Activated naive CD8-positive, alpha-beta T cell (primary cell): ENCODE measurements at regions not wholly inside any gene's neighbourhood (a gene's known extent, or its start where the extent isn't known, plus 50 kb on each side); places are given as distances from the start of the nearest gene placed in this dataset.

Experiments used
- H3K27ac Mint-ChIP-seq: one replicate; pipeline ENCODE4 v1.8.0; 2021; ENCODE audit warnings: mixed read lengths
- H3K27me3 Mint-ChIP-seq: one replicate; pipeline ENCODE4 v1.8.0; 2021; ENCODE audit warnings: mixed read lengths
- H3K36me3 Mint-ChIP-seq: one replicate; pipeline ENCODE4 v1.8.0; 2021; ENCODE audit warnings: mixed read lengths
- H3K4me1 Mint-ChIP-seq: one replicate; pipeline ENCODE4 v1.8.0; 2021; ENCODE audit warnings: low read depth, mixed read lengths
- H3K4me3 Mint-ChIP-seq: one replicate; pipeline ENCODE4 v1.8.0; 2021; ENCODE audit warnings: mild to moderate bottlenecking, mixed read lengths
- H3K9me3 Mint-ChIP-seq: one replicate; pipeline ENCODE4 v1.8.0; 2021; ENCODE audit warnings: low read depth, mixed read lengths

DNA sequence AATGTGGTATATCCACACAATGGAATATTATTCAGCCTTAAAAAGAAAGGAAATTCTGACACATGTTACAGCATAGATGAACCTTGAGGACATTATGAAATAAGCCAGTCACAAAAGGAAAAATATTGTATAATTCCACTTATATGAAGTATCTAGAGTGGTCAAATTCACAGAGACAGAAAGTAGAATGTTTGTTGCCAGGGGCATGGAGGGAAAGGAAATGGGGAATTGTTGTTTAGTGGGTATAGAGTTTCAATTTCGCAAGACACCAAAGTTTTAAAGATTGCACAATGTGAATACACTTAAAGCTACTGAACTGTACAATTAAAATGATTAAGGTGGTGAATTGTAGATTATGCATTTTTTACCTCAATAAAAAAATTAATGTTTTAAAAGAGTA, 92.9 kb downstream of the TXNL1 start:
- Mint-ChIP-seq H3K27ac (no peak overlapping the region), H3K36me3 (no peaks in the 10 kb centered on the region), H3K9me3 (peaks cover 3% of the 10 kb centered on the region), H3K4me3 (no peak overlapping the region), H3K27me3 (no peaks in the 10 kb centered on the region), H3K4me1 (no peaks in the 10 kb centered on the region)

DNA sequence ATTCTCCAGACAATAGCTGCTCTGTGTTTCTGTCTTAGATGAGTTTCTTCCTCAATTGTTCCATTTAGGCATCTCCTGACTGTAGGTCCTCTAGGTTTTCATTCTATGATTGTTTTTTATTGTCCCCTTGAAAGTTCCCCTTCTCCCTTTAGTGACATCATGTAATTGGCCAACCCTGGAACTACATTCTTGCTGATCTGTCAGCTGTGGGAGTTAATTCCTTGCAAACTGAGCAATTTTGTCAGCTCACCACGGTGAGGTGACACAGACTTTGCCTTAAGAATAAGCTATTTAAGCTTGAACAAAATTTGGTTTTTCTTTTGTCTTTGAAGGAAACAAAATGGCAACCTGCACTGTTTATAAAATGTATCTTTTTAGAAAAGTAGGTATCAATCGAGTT, 95.9 kb downstream of the TXNL1 start:
- Mint-ChIP-seq H3K27ac (no peak overlapping the region), H3K36me3 (no peaks in the 10 kb centered on the region), H3K4me1 (no peaks in the 10 kb centered on the region), H3K9me3 (peaks cover 3% of the 10 kb centered on the region), H3K4me3 (no peak overlapping the region), H3K27me3 (no peaks in the 10 kb centered on the region)

GRCh38 chr18:56541793-56542192, 96.6 kb downstream of the TXNL1 start:
- Mint-ChIP-seq H3K4me3 (no peak overlapping the region), H3K27me3 (no peaks in the 10 kb centered on the region), H3K27ac (no peak overlapping the region), H3K36me3 (no peaks in the 10 kb centered on the region), H3K4me1 (no peaks in the 10 kb centered on the region), H3K9me3 (peaks cover 3% of the 10 kb centered on the region)

DNA sequence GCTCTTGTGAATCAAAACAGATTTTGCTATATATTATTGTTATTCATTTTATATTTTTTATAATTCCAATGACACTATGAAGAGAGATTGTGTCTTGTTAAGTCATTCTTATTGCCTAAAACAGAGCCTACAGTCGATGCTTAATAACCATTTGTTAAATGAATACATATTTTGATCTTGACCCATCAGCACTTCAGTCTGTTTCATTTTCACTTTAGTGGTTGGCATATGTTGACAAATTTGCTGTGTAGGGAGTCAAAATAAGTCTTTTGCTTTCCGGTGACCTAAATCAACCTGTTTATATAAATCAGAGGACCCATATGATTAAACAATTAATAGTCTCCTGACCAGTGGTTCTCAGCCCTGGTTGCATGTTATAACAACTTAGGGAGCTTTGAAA, 97.1 kb downstream of the TXNL1 start:
- H3K4me1 Mint-ChIP-seq = no peaks in the 10 kb centered on the region
- no peaks in the 10 kb centered on the region for H3K27me3 Mint-ChIP-seq

DNA sequence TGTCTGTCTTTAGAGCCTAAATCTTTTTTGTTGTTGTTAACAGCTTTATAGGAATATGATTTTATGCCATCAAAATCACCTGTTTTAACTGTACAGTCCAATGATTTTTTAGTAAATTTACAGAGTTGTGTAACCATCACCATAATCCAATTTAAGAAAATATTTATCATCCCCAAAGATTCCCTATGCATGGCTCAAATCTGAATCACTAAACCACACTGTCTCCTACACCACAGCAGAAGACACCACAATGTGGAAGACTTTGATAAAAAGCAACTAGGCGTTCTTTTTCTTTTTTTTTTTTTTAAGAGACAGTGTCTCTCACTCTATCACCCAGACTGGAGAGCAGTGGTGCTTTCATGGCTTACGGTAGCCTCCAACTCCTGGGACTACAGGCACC, 99.6 kb downstream of the TXNL1 start:
- Mint-ChIP-seq H3K4me1 (no peaks in the 10 kb centered on the region), H3K9me3 (no peaks in the 10 kb centered on the region), H3K36me3 (no peaks in the 10 kb centered on the region), H3K27me3 (no peaks in the 10 kb centered on the region), H3K4me3 (no peak overlapping the region), H3K27ac (no peak overlapping the region)

More for the DNA sequence above, 97.1 kb downstream of the TXNL1 start:
- Mint-ChIP-seq H3K4me3 (no peak overlapping the region), H3K9me3 (peaks cover 3% of the 10 kb centered on the region), H3K27ac (no peak overlapping the region), H3K36me3 (no peaks in the 10 kb centered on the region)

GRCh38 chr18:56532176-56532840, 106.1 kb downstream of the TXNL1 start:
- Mint-ChIP-seq H3K9me3 (no peaks in the 10 kb centered on the region), H3K27me3 (no peaks in the 10 kb centered on the region), H3K27ac (no peak overlapping the region), H3K36me3 (no peaks in the 10 kb centered on the region), H3K4me1 (no peaks in the 10 kb centered on the region), H3K4me3 (no peak overlapping the region)

DNA sequence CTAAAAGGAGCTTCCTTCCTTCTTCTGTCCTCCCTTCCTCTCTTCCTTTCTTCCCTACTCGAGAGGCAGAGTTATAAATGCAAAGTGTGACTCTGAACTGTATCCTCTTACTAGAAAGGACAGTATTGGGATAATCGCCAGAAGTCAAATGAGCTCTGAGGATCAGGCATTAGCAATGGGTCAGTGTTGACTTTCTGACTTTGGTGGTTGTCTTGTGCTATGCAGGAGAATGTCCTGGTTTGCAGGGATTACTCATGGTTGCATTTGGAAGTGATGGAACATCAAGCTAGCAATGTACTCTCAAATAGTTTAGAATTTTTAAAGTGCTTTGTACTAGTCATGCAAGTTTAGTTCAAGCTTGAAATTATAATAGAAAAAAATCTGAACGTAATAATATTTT, 115.6 kb downstream of the TXNL1 start:
- peaks cover 4% of the 10 kb centered on the region for H3K27me3 Mint-ChIP-seq
- no peak overlapping the region for H3K4me3 Mint-ChIP-seq
- H3K27ac Mint-ChIP-seq = no peak overlapping the region
- peaks cover 4% of the 10 kb centered on the region for H3K9me3 Mint-ChIP-seq
- peaks cover 2% of the 10 kb centered on the region for H3K36me3 Mint-ChIP-seq
- no peaks in the 10 kb centered on the region for H3K4me1 Mint-ChIP-seq

DNA sequence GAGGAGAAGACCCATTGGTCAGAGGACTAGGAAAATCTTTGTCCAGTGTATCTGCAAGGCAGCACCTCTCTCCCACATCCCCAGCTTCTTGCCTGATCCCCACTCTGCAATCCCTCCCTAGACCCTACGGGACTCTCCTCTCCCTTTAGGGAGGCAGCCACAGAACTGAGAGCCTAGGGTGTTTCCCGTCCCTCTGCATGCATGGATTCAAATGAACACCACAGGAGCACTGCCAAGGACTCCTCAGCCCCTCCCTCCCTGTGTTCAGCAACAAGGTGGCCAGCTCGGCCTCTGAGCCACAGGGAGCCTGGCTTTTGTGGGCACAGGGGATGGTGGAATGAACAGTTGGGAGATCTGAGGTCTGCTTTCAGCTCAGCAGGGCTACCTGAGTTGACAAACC, 117.1 kb downstream of the TXNL1 start:
- Mint-ChIP-seq H3K4me3 (no peak overlapping the region), H3K27me3 (peaks cover 6% of the 10 kb centered on the region), H3K9me3 (no peaks in the 10 kb centered on the region), H3K36me3 (no peaks in the 10 kb centered on the region), H3K4me1 (no peaks in the 10 kb centered on the region), H3K27ac (no peak overlapping the region)

DNA sequence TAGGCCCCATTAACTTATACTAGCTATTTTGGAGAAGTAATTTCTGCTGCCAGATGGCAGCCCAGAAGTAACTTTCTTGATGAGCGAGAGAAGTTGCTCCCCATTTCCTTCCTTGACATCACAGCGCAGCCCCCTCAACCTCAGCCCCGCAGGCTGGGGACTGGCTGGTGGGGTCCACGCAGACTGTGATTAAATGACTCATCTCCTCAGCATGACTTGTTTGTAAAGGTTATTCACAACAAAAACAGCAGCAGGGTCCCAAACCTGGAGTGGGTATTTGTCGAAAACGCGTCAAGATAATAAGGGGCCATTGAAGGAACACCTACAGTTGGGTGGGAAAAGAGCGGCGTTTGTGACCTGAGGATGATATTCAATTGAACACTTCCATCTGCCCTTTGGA, 120.6 kb downstream of the TXNL1 start:
- Mint-ChIP-seq H3K36me3 (no peaks in the 10 kb centered on the region), H3K9me3 (no peaks in the 10 kb centered on the region), H3K27ac (no peak overlapping the region), H3K27me3 (peaks cover 6% of the 10 kb centered on the region), H3K4me1 (no peaks in the 10 kb centered on the region), H3K4me3 (no peak overlapping the region)

GRCh38 chr18:56517196-56517595, 121.2 kb downstream of the TXNL1 start:
- Mint-ChIP-seq H3K4me3 (no peak overlapping the region), H3K4me1 (no peaks in the 10 kb centered on the region), H3K36me3 (no peaks in the 10 kb centered on the region), H3K27me3 (peaks cover 6% of the 10 kb centered on the region), H3K9me3 (no peaks in the 10 kb centered on the region), H3K27ac (no peak overlapping the region)

DNA sequence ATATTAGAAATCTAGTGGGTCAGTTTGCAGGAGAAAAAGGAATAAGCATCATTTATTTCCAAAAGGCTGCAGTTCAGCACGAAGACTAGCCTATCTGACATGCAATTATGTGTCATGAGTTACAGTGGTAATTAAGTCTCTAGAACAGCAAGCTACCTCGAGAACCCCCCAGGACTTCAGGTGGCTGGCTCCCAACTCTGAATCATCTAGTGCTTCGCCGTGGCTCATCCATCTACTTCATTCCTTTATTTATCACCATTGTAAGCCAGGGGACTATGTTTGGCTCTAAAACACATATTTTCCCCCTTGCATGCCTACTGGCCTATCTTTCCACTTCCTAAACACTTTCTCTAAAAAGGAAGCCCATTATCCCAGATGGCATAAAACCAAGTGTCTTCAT, 121.6 kb downstream of the TXNL1 start:
- Mint-ChIP-seq H3K4me3 (no peak overlapping the region), H3K27ac (no peak overlapping the region), H3K9me3 (no peaks in the 10 kb centered on the region), H3K27me3 (peaks cover 6% of the 10 kb centered on the region), H3K36me3 (no peaks in the 10 kb centered on the region), H3K4me1 (no peaks in the 10 kb centered on the region)

GRCh38 chr18:56515522-56515921, 122.9 kb downstream of the TXNL1 start:
- Mint-ChIP-seq H3K27ac (no peak overlapping the region), H3K4me3 (no peak overlapping the region), H3K27me3 (peaks cover 6% of the 10 kb centered on the region), H3K4me1 (no peaks in the 10 kb centered on the region), H3K9me3 (no peaks in the 10 kb centered on the region), H3K36me3 (no peaks in the 10 kb centered on the region)

DNA sequence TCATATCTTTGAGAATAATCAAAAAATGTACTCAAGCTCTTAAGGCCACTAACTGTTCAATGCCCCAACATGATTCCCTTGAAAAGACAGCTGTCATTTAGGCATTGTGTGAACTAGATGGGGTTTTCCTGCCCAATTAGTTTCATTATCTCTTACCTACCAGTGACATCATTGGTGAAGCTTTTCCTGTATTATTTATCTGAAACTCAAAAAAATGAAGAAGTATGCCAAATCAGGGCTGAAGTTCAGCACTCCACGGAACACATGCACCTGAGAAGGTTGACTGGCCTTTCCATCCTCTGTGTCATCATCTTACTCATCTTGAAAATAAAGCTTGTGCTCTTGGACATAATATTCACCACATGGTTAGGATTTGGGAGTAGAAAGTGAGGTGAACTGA, 126.4 kb downstream of the TXNL1 start:
- Mint-ChIP-seq H3K4me3 (no peak overlapping the region), H3K9me3 (no peaks in the 10 kb centered on the region), H3K27ac (no peak overlapping the region), H3K4me1 (no peaks in the 10 kb centered on the region), H3K27me3 (no peaks in the 10 kb centered on the region), H3K36me3 (no peaks in the 10 kb centered on the region)

DNA sequence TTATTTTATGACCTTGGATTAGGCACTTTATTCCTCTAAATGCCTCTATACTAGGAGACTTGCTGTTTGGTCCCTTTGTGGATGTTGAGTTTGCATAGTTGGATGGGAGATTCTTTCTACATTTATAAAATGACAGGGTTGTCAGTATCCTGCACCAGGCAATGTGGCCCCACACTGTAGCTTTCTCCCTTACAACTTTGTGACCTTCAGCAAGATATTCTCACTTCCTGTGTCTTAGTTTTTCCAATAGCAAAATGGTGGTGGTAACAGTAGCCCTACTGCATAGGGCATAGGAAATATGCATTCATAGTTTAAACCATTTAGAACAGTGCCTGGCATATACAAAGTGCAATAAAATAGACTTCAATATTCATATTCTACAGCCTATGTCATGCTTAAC, 128.3 kb downstream of the TXNL1 start:
- H3K9me3 Mint-ChIP-seq = no peaks in the 10 kb centered on the region
- no peak overlapping the region for H3K27ac Mint-ChIP-seq
- no peaks in the 10 kb centered on the region for H3K4me1 Mint-ChIP-seq
- no peaks in the 10 kb centered on the region for H3K36me3 Mint-ChIP-seq
- peaks cover 2% of the 10 kb centered on the region for H3K27me3 Mint-ChIP-seq
- H3K4me3 Mint-ChIP-seq = no peak overlapping the region

- peaks cover 2% of the 10 kb centered on the region for H3K27me3 Mint-ChIP-seq
- no peak overlapping the region for H3K4me3 Mint-ChIP-seq
- no peaks in the 10 kb centered on the region for H3K36me3 Mint-ChIP-seq
- no peaks in the 10 kb centered on the region for H3K4me1 Mint-ChIP-seq
- H3K9me3 Mint-ChIP-seq = no peaks in the 10 kb centered on the region
- no peak overlapping the region for H3K27ac Mint-ChIP-seq
Measured at GRCh38 chr18:56509656-56510055, 128.7 kb downstream of the TXNL1 start.

- H3K4me3 Mint-ChIP-seq = no peak overlapping the region
- H3K4me1 Mint-ChIP-seq = no peaks in the 10 kb centered on the region
- peaks cover 2% of the 10 kb centered on the region for H3K27me3 Mint-ChIP-seq
- H3K36me3 Mint-ChIP-seq = no peaks in the 10 kb centered on the region
- H3K27ac Mint-ChIP-seq = no peak overlapping the region
- no peaks in the 10 kb centered on the region for H3K9me3 Mint-ChIP-seq
Measured at GRCh38 chr18:56508370-56509036, 129.9 kb downstream of the TXNL1 start.
